ENCODE measurements at regions not wholly inside any gene's neighbourhood (a gene's known extent, or its start where the extent isn't known, plus 50 kb on each side); places are given as distances from the start of the nearest gene placed in this dataset.

GRCh38 chr21:27240839-27241238, 274.0 kb upstream of the ADAMTS5 start:
- no peaks in the 10 kb centered on the region for H3K9me3 Mint-ChIP-seq (ENCODE audit: unreplicated experiment)
- H3K4me1 Mint-ChIP-seq (ENCODE audit: low read depth, unreplicated experiment), result no peaks in the 10 kb centered on the region
- DNase-seq, result no peak
- H3K36me3 Mint-ChIP-seq (ENCODE audit: unreplicated experiment), result no peaks in the 10 kb centered on the region
- no peak overlapping the region for H3K27ac Mint-ChIP-seq (ENCODE audit: unreplicated experiment)
- H3K27me3 Mint-ChIP-seq (ENCODE audit: unreplicated experiment), result peaks cover 2% of the 10 kb centered on the region
- H3K4me3 Mint-ChIP-seq (ENCODE audit: unreplicated experiment), result no peak overlapping the region
- TF ChIP-seq CTCF (IDR thresholded peaks at IDR 0.05; ENCODE audit: partially characterized antibody, unreplicated experiment), result no peak

GRCh38 chr21:27233514-27234115, 266.7 kb upstream of the ADAMTS5 start:
- no peak for DNase-seq
- H3K27me3 Mint-ChIP-seq (ENCODE audit: unreplicated experiment), result no peaks in the 10 kb centered on the region
- no peak overlapping the region for H3K4me3 Mint-ChIP-seq (ENCODE audit: unreplicated experiment)
- no peak overlapping the region for H3K27ac Mint-ChIP-seq (ENCODE audit: unreplicated experiment)
- H3K4me1 Mint-ChIP-seq (ENCODE audit: low read depth, unreplicated experiment), result peaks cover 4% of the 10 kb centered on the region
- TF ChIP-seq CTCF (IDR thresholded peaks at IDR 0.05; ENCODE audit: partially characterized antibody, unreplicated experiment), result no peak
- no peaks in the 10 kb centered on the region for H3K9me3 Mint-ChIP-seq (ENCODE audit: unreplicated experiment)
- H3K36me3 Mint-ChIP-seq (ENCODE audit: unreplicated experiment), result no peaks in the 10 kb centered on the region

- no peak for TF ChIP-seq CTCF (IDR thresholded peaks at IDR 0.05; ENCODE audit: partially characterized antibody, unreplicated experiment)
- Mint-ChIP-seq H3K27ac (ENCODE audit: unreplicated experiment) (no peak overlapping the region), H3K4me3 (ENCODE audit: unreplicated experiment) (no peak overlapping the region), H3K27me3 (ENCODE audit: unreplicated experiment) (no peaks in the 10 kb centered on the region), H3K9me3 (ENCODE audit: unreplicated experiment) (no peaks in the 10 kb centered on the region), H3K36me3 (ENCODE audit: unreplicated experiment) (no peaks in the 10 kb centered on the region), H3K4me1 (ENCODE audit: low read depth, unreplicated experiment) (no peaks in the 10 kb centered on the region)
- DNase-seq, result no peak
These were observed 259.1 kb upstream of the ADAMTS5 start for GRCh38 chr21:27225940-27226339.

- Mint-ChIP-seq H3K4me3 (ENCODE audit: unreplicated experiment) (no peak overlapping the region), H3K4me1 (ENCODE audit: low read depth, unreplicated experiment) (no peaks in the 10 kb centered on the region), H3K27me3 (ENCODE audit: unreplicated experiment) (no peaks in the 10 kb centered on the region), H3K27ac (ENCODE audit: unreplicated experiment) (no peak overlapping the region), H3K9me3 (ENCODE audit: unreplicated experiment) (no peaks in the 10 kb centered on the region), H3K36me3 (ENCODE audit: unreplicated experiment) (no peaks in the 10 kb centered on the region)
- no peak for TF ChIP-seq CTCF (IDR thresholded peaks at IDR 0.05; ENCODE audit: partially characterized antibody, unreplicated experiment)
- no peak for DNase-seq
These were observed 258.3 kb upstream of the ADAMTS5 start for GRCh38 chr21:27225151-27225550.

GRCh38 chr21:27224169-27224568, 257.3 kb upstream of the ADAMTS5 start:
- H3K4me3 Mint-ChIP-seq (ENCODE audit: unreplicated experiment), result no peak overlapping the region

More at GRCh38 chr21:27224169-27224568, 257.3 kb upstream of the ADAMTS5 start:
- Mint-ChIP-seq H3K4me1 (ENCODE audit: low read depth, unreplicated experiment) (no peaks in the 10 kb centered on the region), H3K27me3 (ENCODE audit: unreplicated experiment) (no peaks in the 10 kb centered on the region), H3K27ac (ENCODE audit: unreplicated experiment) (no peak overlapping the region), H3K36me3 (ENCODE audit: unreplicated experiment) (no peaks in the 10 kb centered on the region), H3K9me3 (ENCODE audit: unreplicated experiment) (no peaks in the 10 kb centered on the region)
- DNase-seq, result no peak
- TF ChIP-seq CTCF (IDR thresholded peaks at IDR 0.05; ENCODE audit: partially characterized antibody, unreplicated experiment), result no peak
